ENCODE measurements at regions not wholly inside any gene's neighbourhood (a gene's known extent, or its start where the extent isn't known, plus 50 kb on each side); places are given as distances from the start of the nearest gene placed in this dataset.

- ChIA-PET CTCF (no interaction called here), POLR2A (no interaction called here)
- TF ChIP-seq SUZ12 (IDR thresholded peaks at IDR 0.05) = no peak
- TF ChIP-seq NFRKB (IDR thresholded peaks at IDR 0.05) = no peak
- TF ChIP-seq FOXK2 (IDR thresholded peaks at IDR 0.05) = no peak
- no peak for TF ChIP-seq SP1 (IDR thresholded peaks at IDR 0.05)
- no peak for TF ChIP-seq FOXM1 (IDR thresholded peaks at IDR 0.05; ENCODE audit: borderline replicate concordance)
- no peak for TF ChIP-seq ARNT (IDR thresholded peaks at IDR 0.05)
- TF ChIP-seq HDGF (IDR thresholded peaks at IDR 0.05; ENCODE audit: borderline replicate concordance) = no peak
- no peak for TF ChIP-seq LEF1 (IDR thresholded peaks at IDR 0.05; ENCODE audit: borderline replicate concordance)
- TF ChIP-seq L3MBTL2 (conservative IDR thresholded peaks at IDR 0.05) = no peak
- TF ChIP-seq PKNOX1 (IDR thresholded peaks at IDR 0.05) = no peak
- no peak for TF ChIP-seq TARDBP (IDR thresholded peaks at IDR 0.05)
- TF ChIP-seq BHLHE40 (IDR thresholded peaks at IDR 0.05; ENCODE audit: borderline replicate concordance) = no peak
- TF ChIP-seq ZNF384 (IDR thresholded peaks at IDR 0.05) = no peak
- no peak for TF ChIP-seq CTBP1 (IDR thresholded peaks at IDR 0.05; ENCODE audit: borderline replicate concordance)
- no peak for TF ChIP-seq FOXA1 (IDR thresholded peaks at IDR 0.05)
- TF ChIP-seq ELF4 (IDR thresholded peaks at IDR 0.05) = no peak
- no peak for DNase-seq (ENCODE audit: extremely low spot score)
These were observed 395.7 kb upstream of the ZNF462 start for GRCh38 chr9:106467113-106467864.

GRCh38 chr9:106467865-106468164 lies 395.2 kb upstream of the ZNF462 start:
- TF ChIP-seq ZNF384 (IDR thresholded peaks at IDR 0.05) = no peak
- TF ChIP-seq L3MBTL2 (conservative IDR thresholded peaks at IDR 0.05) = no peak
- no peak for TF ChIP-seq SP1 (IDR thresholded peaks at IDR 0.05)
- TF ChIP-seq BHLHE40 (IDR thresholded peaks at IDR 0.05; ENCODE audit: borderline replicate concordance) = no peak
- TF ChIP-seq FOXK2 (IDR thresholded peaks at IDR 0.05) = no peak
- no peak for TF ChIP-seq PKNOX1 (IDR thresholded peaks at IDR 0.05)
- TF ChIP-seq ARNT (IDR thresholded peaks at IDR 0.05) = no peak
- TF ChIP-seq FOXA1 (IDR thresholded peaks at IDR 0.05) = no peak
- no peak for TF ChIP-seq TARDBP (IDR thresholded peaks at IDR 0.05)
- TF ChIP-seq FOXM1 (IDR thresholded peaks at IDR 0.05; ENCODE audit: borderline replicate concordance) = no peak
- TF ChIP-seq ELF4 (IDR thresholded peaks at IDR 0.05) = no peak
- no peak for TF ChIP-seq LEF1 (IDR thresholded peaks at IDR 0.05; ENCODE audit: borderline replicate concordance)
- no peak for TF ChIP-seq NFRKB (IDR thresholded peaks at IDR 0.05)
- TF ChIP-seq HDGF (IDR thresholded peaks at IDR 0.05; ENCODE audit: borderline replicate concordance) = no peak
- no peak for TF ChIP-seq CTBP1 (IDR thresholded peaks at IDR 0.05; ENCODE audit: borderline replicate concordance)
- DNase-seq (ENCODE audit: extremely low spot score) = no peak
- POLR2A ChIA-PET = no interaction called here
- CTCF ChIA-PET = no interaction called here

DNA sequence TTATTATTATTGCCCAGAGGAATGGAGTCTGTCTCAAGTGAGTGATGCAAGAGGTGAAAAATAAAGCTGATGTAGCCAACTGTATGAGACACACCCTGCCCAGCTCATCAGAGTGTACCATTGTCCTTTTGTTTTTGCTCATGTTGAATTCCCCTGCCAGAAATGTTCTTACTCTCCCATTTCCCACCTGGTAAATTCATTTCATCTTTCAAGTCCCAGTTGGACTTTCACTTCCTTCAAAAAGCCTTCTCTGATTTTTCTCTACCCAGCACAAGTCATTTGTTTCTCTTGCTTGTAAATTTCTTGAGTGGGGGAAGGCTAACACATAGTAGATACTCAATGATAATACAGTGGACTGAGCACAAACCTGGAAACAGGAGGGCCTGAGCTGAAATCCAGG lies 394.5 kb upstream of the ZNF462 start:
- no peak for DNase-seq (ENCODE audit: extremely low spot score)

GRCh38 chr9:106478312-106478711 lies 384.7 kb upstream of the ZNF462 start:
- TF ChIP-seq LEF1 (IDR thresholded peaks at IDR 0.05; ENCODE audit: borderline replicate concordance) (no peak), NFRKB (IDR thresholded peaks at IDR 0.05) (no peak)
- CTCF ChIA-PET = no interaction called here
- POLR2A ChIA-PET = no interaction called here
- no peak for DNase-seq (ENCODE audit: extremely low spot score)

More for the DNA sequence above, 394.5 kb upstream of the ZNF462 start:
- CTCF ChIA-PET = no interaction called here
- POLR2A ChIA-PET = no interaction called here
- no peak for TF ChIP-seq TARDBP (IDR thresholded peaks at IDR 0.05)
- no peak for TF ChIP-seq ELF4 (IDR thresholded peaks at IDR 0.05)
- TF ChIP-seq SUZ12 (IDR thresholded peaks at IDR 0.05) = no peak
- TF ChIP-seq CTBP1 (IDR thresholded peaks at IDR 0.05; ENCODE audit: borderline replicate concordance) = no peak
- no peak for TF ChIP-seq BHLHE40 (IDR thresholded peaks at IDR 0.05; ENCODE audit: borderline replicate concordance)
- no peak for TF ChIP-seq FOXM1 (IDR thresholded peaks at IDR 0.05; ENCODE audit: borderline replicate concordance)
- TF ChIP-seq HDGF (IDR thresholded peaks at IDR 0.05; ENCODE audit: borderline replicate concordance) = no peak
- TF ChIP-seq SP1 (IDR thresholded peaks at IDR 0.05) = no peak
- no peak for TF ChIP-seq ZNF384 (IDR thresholded peaks at IDR 0.05)
- TF ChIP-seq ARNT (IDR thresholded peaks at IDR 0.05) = no peak
- TF ChIP-seq PKNOX1 (IDR thresholded peaks at IDR 0.05) = no peak
- TF ChIP-seq FOXA1 (IDR thresholded peaks at IDR 0.05) = no peak
- TF ChIP-seq FOXK2 (IDR thresholded peaks at IDR 0.05) = no peak
- no peak for TF ChIP-seq LEF1 (IDR thresholded peaks at IDR 0.05; ENCODE audit: borderline replicate concordance)
- no peak for TF ChIP-seq NFRKB (IDR thresholded peaks at IDR 0.05)
- no peak for TF ChIP-seq L3MBTL2 (conservative IDR thresholded peaks at IDR 0.05)

GRCh38 chr9:106478727-106479126 lies 384.2 kb upstream of the ZNF462 start:
- POLR2A ChIA-PET = no interaction called here
- TF ChIP-seq L3MBTL2 (conservative IDR thresholded peaks at IDR 0.05) = no peak
- no peak for TF ChIP-seq SUZ12 (IDR thresholded peaks at IDR 0.05)
- no peak for TF ChIP-seq NFRKB (IDR thresholded peaks at IDR 0.05)
- TF ChIP-seq FOXK2 (IDR thresholded peaks at IDR 0.05) = no peak
- no peak for TF ChIP-seq PKNOX1 (IDR thresholded peaks at IDR 0.05)
- no peak for TF ChIP-seq ELF4 (IDR thresholded peaks at IDR 0.05)
- no peak for TF ChIP-seq FOXM1 (IDR thresholded peaks at IDR 0.05; ENCODE audit: borderline replicate concordance)
- TF ChIP-seq HDGF (IDR thresholded peaks at IDR 0.05; ENCODE audit: borderline replicate concordance) = no peak
- TF ChIP-seq ZNF384 (IDR thresholded peaks at IDR 0.05) = no peak
- no peak for TF ChIP-seq SP1 (IDR thresholded peaks at IDR 0.05)
- no peak for TF ChIP-seq CTBP1 (IDR thresholded peaks at IDR 0.05; ENCODE audit: borderline replicate concordance)
- no peak for TF ChIP-seq BHLHE40 (IDR thresholded peaks at IDR 0.05; ENCODE audit: borderline replicate concordance)
- no peak for TF ChIP-seq TARDBP (IDR thresholded peaks at IDR 0.05)
- no peak for TF ChIP-seq FOXA1 (IDR thresholded peaks at IDR 0.05)
- no peak for TF ChIP-seq LEF1 (IDR thresholded peaks at IDR 0.05; ENCODE audit: borderline replicate concordance)
- TF ChIP-seq ARNT (IDR thresholded peaks at IDR 0.05) = no peak
- CTCF ChIA-PET = no interaction called here
- DNase-seq (ENCODE audit: extremely low spot score) = no peak
